IMR-90 (cell line): ENCODE measurements at regions not wholly inside any gene's neighbourhood (a gene's known extent, or its start where the extent isn't known, plus 50 kb on each side); places are given as distances from the start of the nearest gene placed in this dataset.

Experiments used
- ATAC-seq: fragments of 200-7000 bp; cut with Tn5 transposase; 2 replicates; pipeline ENCODE4 v1.9.1; 2020; ENCODE audit warnings: low read depth, mild to moderate bottlenecking, moderate library complexity
- BruUV-seq: library from RNA; stranded (reverse); fragments of 400-500 nt; replicated peaks from 2 replicates; lab custom pipeline; 2021; lab: Mats Ljungman, UMichigan
- CTCF ChIA-PET: fragments of 300-600 bp; formaldehyde crosslinking; extraction: SDS; loops from one replicate; lab custom pipeline; 2021; ENCODE audit warnings: antibody characterized with exemption; lab: Yijun Ruan, JAX
- POLR2A ChIA-PET: fragments of 300-600 bp; sonication (Branson Sonifier 250); formaldehyde crosslinking; loops from one replicate; lab custom pipeline; 2022; ENCODE audit warnings: antibody characterized with exemption; ENCODE audit not compliant: unreplicated experiment; lab: Charles Lee
- DNase-seq: peaks from one replicate; pipeline ENCODE4 v3.0.0; 2013
- H2AFZ ChIP-seq: replicated peaks from 2 replicates; pipeline ENCODE3; 2013; ENCODE audit warnings: low read length, mild to moderate bottlenecking; ENCODE audit not compliant: poor library complexity
- H2AK5ac ChIP-seq: 2 replicates; pipeline ENCODE4 v1.6.1; 2013; ENCODE audit warnings: low read depth, low read length, inconsistent platforms
- H2AK9ac ChIP-seq: replicated peaks from 2 replicates; pipeline ENCODE3; 2013; ENCODE audit warnings: mild to moderate bottlenecking, low read depth, low read length, moderate library complexity; ENCODE audit not compliant: poor library complexity
- H2BK120ac ChIP-seq: 2 replicates; pipeline ENCODE4 v1.6.1; 2013; ENCODE audit warnings: low read depth, low read length, inconsistent platforms
- H2BK15ac ChIP-seq: 3 replicates; pipeline ENCODE4 v1.6.1; 2013; ENCODE audit warnings: low read depth, low read length, inconsistent platforms
- H2BK20ac ChIP-seq: 2 replicates; pipeline ENCODE4 v1.6.1; 2013; ENCODE audit warnings: low read depth, mild to moderate bottlenecking, inconsistent platforms, low read length, moderate library complexity
- H2BK5ac ChIP-seq: 2 replicates; pipeline ENCODE4 v1.6.1; 2013; ENCODE audit warnings: mild to moderate bottlenecking, low read depth, low read length, inconsistent platforms; ENCODE audit not compliant: poor library complexity, severe bottlenecking
- H3K14ac ChIP-seq: replicated peaks from 2 replicates; pipeline ENCODE4 v1.6.1; 2013; ENCODE audit warnings: low read depth, low read length, inconsistent platforms
- H3K18ac ChIP-seq: 2 replicates; pipeline ENCODE4 v1.6.1; 2013; ENCODE audit warnings: low read depth, low read length, control low read depth
- H3K23ac ChIP-seq: 2 replicates; pipeline ENCODE4 v1.6.1; 2013; ENCODE audit warnings: low read depth, low read length, inconsistent platforms
- H3K27ac ChIP-seq: 2 replicates; pipeline ENCODE4 v1.5.1; 2013; ENCODE audit warnings: mild to moderate bottlenecking, control low read depth, low read length; ENCODE audit not compliant: insufficient read depth
- H3K27me3 ChIP-seq: 2 replicates; pipeline ENCODE4 v1.6.1; 2013; ENCODE audit warnings: low read length; ENCODE audit not compliant: control insufficient read depth, insufficient read depth
- H3K36me3 ChIP-seq: 2 replicates; pipeline ENCODE4 v1.6.1; 2013; ENCODE audit warnings: low read length, mixed read lengths; ENCODE audit not compliant: control insufficient read depth, insufficient read depth
- H3K4ac ChIP-seq: 2 replicates; pipeline ENCODE4 v1.6.1; 2013; ENCODE audit warnings: low read depth, low read length, inconsistent platforms
- H3K4me1 ChIP-seq: 2 replicates; pipeline ENCODE4 v1.6.1; 2013; ENCODE audit warnings: low read length, mixed read lengths; ENCODE audit not compliant: control insufficient read depth, insufficient read depth
- H3K4me2 ChIP-seq: 2 replicates; pipeline ENCODE4 v1.6.1; 2013; ENCODE audit warnings: low read depth, mild to moderate bottlenecking, control low read depth, low read length, moderate library complexity
- H3K4me3 ChIP-seq: 2 replicates; pipeline ENCODE4 v1.5.1; 2013; ENCODE audit warnings: low read depth, mild to moderate bottlenecking, control low read depth, low read length, moderate library complexity; ENCODE audit not compliant: insufficient read depth
- H3K56ac ChIP-seq: 2 replicates; pipeline ENCODE4 v1.6.1; 2013; ENCODE audit warnings: low read length, inconsistent platforms; ENCODE audit not compliant: insufficient read depth; ENCODE audit errors: extremely low read depth
- H3K79me1 ChIP-seq, 2 experiments: 2 replicates each; pipeline ENCODE4 v1.6.1; 2013; ENCODE audit warnings: low read length in 2 of 2, inconsistent platforms in 1 of 2, low read depth in 1 of 2
- H3K9ac ChIP-seq: 2 replicates; pipeline ENCODE4 v1.6.1; 2013; ENCODE audit warnings: low read depth, low read length, control low read depth
- H3K9me1 ChIP-seq: 2 replicates; pipeline ENCODE4 v1.6.1; 2013; ENCODE audit warnings: low read length, inconsistent platforms; ENCODE audit not compliant: insufficient read depth
- H3K9me3 ChIP-seq: 2 replicates; pipeline ENCODE4 v1.6.1; 2013; ENCODE audit warnings: low read length; ENCODE audit not compliant: control insufficient read depth, insufficient read depth
- H4K20me1 ChIP-seq: 2 replicates; pipeline ENCODE4 v1.6.1; 2013; ENCODE audit warnings: low read length, inconsistent platforms; ENCODE audit not compliant: insufficient read depth
- H4K5ac ChIP-seq: 2 replicates; pipeline ENCODE4 v1.6.1; 2013; ENCODE audit warnings: mild to moderate bottlenecking, low read depth, low read length, control low read depth
- H4K8ac ChIP-seq, 2 experiments: 2 replicates each; pipeline ENCODE4 v1.6.1; 2013; ENCODE audit warnings: low read depth in 2 of 2, low read length in 2 of 2, control low read depth in 1 of 2, inconsistent platforms in 1 of 2
- H4K91ac ChIP-seq: 2 replicates; pipeline ENCODE4 v1.6.1; 2013; ENCODE audit warnings: low read depth, low read length, inconsistent platforms; ENCODE audit not compliant: insufficient read depth
- BHLHE40 ChIP-seq: fragments of 150-350 bp; IDR thresholded peaks from 2 replicates; pipeline ENCODE4 v1.6.1; 2016; ENCODE audit warnings: mild to moderate bottlenecking, low read depth, low read length
- CEBPB ChIP-seq: IDR thresholded peaks from 2 replicates; pipeline ENCODE4 v1.6.1; 2012; ENCODE audit warnings: low read depth, low read length, improper control_type of control experiment
- CTCF ChIP-seq: conservative IDR thresholded peaks from 2 replicates; pipeline ENCODE4 v1.5.1; 2012; ENCODE audit warnings: mild to moderate bottlenecking, low read depth, low read length, improper control_type of control experiment
- ELK1 ChIP-seq: fragments of 150-350 bp; IDR thresholded peaks from 2 replicates; pipeline ENCODE4 v1.6.1; 2016; ENCODE audit warnings: low read depth, mild to moderate bottlenecking, low read length, moderate library complexity, borderline replicate concordance
- MAFK ChIP-seq: IDR thresholded peaks from 2 replicates; pipeline ENCODE4 v1.6.1; 2012; ENCODE audit warnings: low read depth, low read length, improper control_type of control experiment
- MAZ ChIP-seq: IDR thresholded peaks from 2 replicates; pipeline ENCODE4 v1.6.1; 2012; ENCODE audit warnings: low read depth, mild to moderate bottlenecking, low read length, improper control_type of control experiment, moderate library complexity, borderline replicate concordance
- MXI1 ChIP-seq: IDR thresholded peaks from 2 replicates; pipeline ENCODE4 v1.6.1; 2012; ENCODE audit warnings: low read depth, mild to moderate bottlenecking, low read length, moderate library complexity, borderline replicate concordance
- RAD21 ChIP-seq: IDR thresholded peaks from 2 replicates; pipeline ENCODE4 v1.6.1; 2012; ENCODE audit warnings: low read length, improper control_type of control experiment
- RFX5 ChIP-seq: IDR thresholded peaks from 2 replicates; pipeline ENCODE4 v1.8.0; 2012; ENCODE audit warnings: low read depth, mild to moderate bottlenecking, low read length, moderate library complexity
- USF2 ChIP-seq: fragments of 150-350 bp; IDR thresholded peaks from 2 replicates; pipeline ENCODE4 v1.6.1; 2017; ENCODE audit warnings: mild to moderate bottlenecking, antibody characterized with exemption, low read length, low read depth
- WGBS, 2 experiments: methylation state at CpG; one replicate each; pipeline versions ENCODE4 v1.1.5 to v1.1.7; 2013; ENCODE audit warnings: missing lambda C conversion rate in 2 of 2; ENCODE audit not compliant: insufficient read length in 1 of 2; ENCODE audit errors: extremely low coverage in 2 of 2; 5-methylcytosine and 5-hydroxymethylcytosine counted together
- dilution Hi-C: fragments of 300-500 bp; cut with HindIII; formaldehyde crosslinking; loops from one replicate; pipeline ENCODE4 v1.14.3; 2018; ENCODE audit warnings: low sequenced_read_pairs; ENCODE audit not compliant: unreplicated experiment
- in situ Hi-C: fragments of 300-500 bp; cut with MboI; formaldehyde crosslinking; loops from 3 replicates; pipeline ENCODE4 v1.14.3; 2019; ENCODE audit warnings: low sequenced_read_pairs, inconsistent platforms, mixed read lengths
- intact Hi-C: fragments of 100-400 bp; cut with micrococcal nuclease; formaldehyde crosslinking; loops from 2 replicates; pipeline ENCODE4 v1.10.0; 2022

- TF ChIP-seq CTCF (no peak), RFX5 (no peak)
These were observed 184.9 kb upstream of the ATP1B1 start (continued) for GRCh38 chr1:168921629-168922028.

GRCh38 chr1:168923521-168924136 lies 182.9 kb upstream of the ATP1B1 start:
- POLR2A ChIA-PET = no interaction called here
- ATAC-seq = no peak
- H3K4ac ChIP-seq = no peak overlapping the region
- TF ChIP-seq MXI1 (no peak), RFX5 (no peak), CTCF (no peak), MAFK (no peak), ELK1 (no peak), MAZ (no peak), BHLHE40 (no peak), RAD21 (no peak), USF2 (no peak), CEBPB (no peak)

More at GRCh38 chr1:168923521-168924136, 182.9 kb upstream of the ATP1B1 start:
- CTCF ChIA-PET = no interaction called here
- Histone ChIP-seq H4K91ac (no peak overlapping the region), H3K56ac (no peak overlapping the region), H3K4me2 (no peak overlapping the region), H3K14ac (no peak overlapping the region), H4K20me1 (no peaks in the 10 kb centered on the region), H3K4me3 (no peak overlapping the region), H3K4me1 (0 out of 2 replicates have a peak, but pooled peaks cover 2% of the 10 kb centered on the region), H3K9me1 (no peaks in the 10 kb centered on the region), H2AK5ac (no peak overlapping the region), H3K36me3 (no peaks in the 10 kb centered on the region), H3K79me1 (no peaks in the 10 kb centered on the region), H3K23ac (no peak overlapping the region), H3K27ac (no peak overlapping the region), H3K18ac (no peak overlapping the region), H2BK5ac (no peak overlapping the region), H2AK9ac (no peak overlapping the region), H3K27me3 (no peaks in the 10 kb centered on the region), H3K9me3 (no peaks in the 10 kb centered on the region), H2BK15ac (no peak overlapping the region), H2BK120ac (no peak overlapping the region), H4K5ac (no peak overlapping the region), H2AFZ (no peak overlapping the region), H3K9ac (no peak overlapping the region), H2BK20ac (no peak overlapping the region), H4K8ac (no peak overlapping the region)
- no CpG with 5 or more reads among the region's 3 CpGs for WGBS, 2 experiments
- in situ Hi-C loops (no loop called here), intact Hi-C loops (no loop called here), dilution Hi-C loops (no loop called here)
- DNase-seq = no peak
- BruUV-seq = no TSS peak
